GM12872 (cell line): ENCODE measurements at regions not wholly inside any gene's neighbourhood (a gene's known extent, or its start where the extent isn't known, plus 50 kb on each side); places are given as distances from the start of the nearest gene placed in this dataset.

ENCODE experiments used
- TF ChIP-seq, protein P1 (sequence below): IDR thresholded peaks from 3 replicates; pipeline ENCODE4 v1.5.1; 2011; ENCODE audit warnings: low read depth, mild to moderate bottlenecking, low read length, moderate library complexity; ENCODE audit not compliant: insufficient read depth

DNA sequence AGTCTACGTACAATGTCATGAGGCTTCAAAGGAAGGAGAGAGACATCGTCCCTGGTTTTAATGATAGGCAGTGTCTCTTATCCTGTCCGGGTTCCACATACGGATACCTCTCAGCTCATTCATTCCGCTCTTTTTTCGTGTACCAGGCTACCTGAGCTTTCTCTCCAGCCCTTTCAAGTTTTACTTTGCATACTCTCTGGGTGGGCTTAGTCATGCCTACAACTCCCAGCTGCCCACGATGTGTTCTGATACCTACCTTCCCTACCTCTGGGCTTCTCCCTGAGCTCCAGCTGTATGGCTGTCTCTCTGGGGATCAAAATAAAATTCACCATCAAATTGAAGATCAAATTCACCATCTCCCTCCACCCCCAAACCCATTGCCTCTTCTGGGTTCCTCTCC, 354.0 kb upstream of the EEF2KMT start:
- TF ChIP-seq, protein P1, sequence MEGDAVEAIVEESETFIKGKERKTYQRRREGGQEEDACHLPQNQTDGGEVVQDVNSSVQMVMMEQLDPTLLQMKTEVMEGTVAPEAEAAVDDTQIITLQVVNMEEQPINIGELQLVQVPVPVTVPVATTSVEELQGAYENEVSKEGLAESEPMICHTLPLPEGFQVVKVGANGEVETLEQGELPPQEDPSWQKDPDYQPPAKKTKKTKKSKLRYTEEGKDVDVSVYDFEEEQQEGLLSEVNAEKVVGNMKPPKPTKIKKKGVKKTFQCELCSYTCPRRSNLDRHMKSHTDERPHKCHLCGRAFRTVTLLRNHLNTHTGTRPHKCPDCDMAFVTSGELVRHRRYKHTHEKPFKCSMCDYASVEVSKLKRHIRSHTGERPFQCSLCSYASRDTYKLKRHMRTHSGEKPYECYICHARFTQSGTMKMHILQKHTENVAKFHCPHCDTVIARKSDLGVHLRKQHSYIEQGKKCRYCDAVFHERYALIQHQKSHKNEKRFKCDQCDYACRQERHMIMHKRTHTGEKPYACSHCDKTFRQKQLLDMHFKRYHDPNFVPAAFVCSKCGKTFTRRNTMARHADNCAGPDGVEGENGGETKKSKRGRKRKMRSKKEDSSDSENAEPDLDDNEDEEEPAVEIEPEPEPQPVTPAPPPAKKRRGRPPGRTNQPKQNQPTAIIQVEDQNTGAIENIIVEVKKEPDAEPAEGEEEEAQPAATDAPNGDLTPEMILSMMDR = no peak

DNA sequence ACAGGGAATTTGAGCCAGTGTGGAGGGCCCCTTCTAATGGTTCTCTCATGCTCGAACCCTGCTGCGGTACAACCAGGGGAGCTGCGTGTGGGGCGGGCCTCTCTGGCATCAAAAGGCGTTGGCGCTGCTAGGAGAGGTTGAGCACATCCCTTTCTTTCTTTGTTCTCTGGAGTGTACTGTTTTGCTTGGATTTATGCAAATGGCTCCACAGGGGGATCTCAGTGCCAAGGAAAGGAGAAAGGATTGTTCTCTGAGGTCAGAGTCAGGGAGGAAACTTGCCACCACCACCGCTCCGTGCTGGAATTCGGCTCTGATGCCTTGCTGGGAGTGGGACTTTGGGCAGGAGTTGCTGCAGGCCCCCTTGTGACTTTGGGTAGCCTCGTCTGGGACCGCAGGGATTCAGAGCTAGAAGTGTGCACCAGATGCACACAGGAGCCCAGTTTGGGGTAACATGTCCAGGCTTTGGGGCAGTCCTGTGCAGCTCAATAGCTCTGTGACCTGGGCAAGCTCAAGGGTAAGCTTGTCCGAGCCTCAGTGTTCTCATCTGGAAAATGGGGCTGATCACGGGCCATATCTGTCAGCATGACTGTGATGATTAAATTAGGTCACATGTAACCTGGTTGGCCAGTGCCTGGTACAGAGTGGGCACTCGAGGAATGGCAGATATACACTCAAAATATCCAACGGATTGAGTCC, 353.0 kb upstream of the EEF2KMT start:
- TF ChIP-seq, protein P1 = no peak

DNA sequence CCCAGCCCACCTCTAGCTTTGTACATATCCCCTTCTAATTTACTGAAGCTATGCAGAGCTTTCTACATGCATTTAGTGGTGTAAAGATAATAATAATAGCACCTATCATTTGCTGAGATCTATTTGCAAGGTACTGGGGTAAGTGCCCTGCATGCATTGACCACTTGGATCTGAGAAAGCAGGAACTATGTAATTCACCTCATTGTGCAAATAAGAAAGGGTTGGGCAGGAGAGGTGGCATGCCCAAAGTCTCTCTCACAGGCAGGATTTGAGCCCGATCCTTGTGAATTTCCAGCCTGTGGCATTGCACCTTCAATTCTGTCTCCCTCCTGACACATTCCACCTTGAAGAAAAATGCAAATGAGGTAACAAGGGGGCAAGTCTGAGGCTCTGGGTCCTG, 352.3 kb upstream of the EEF2KMT start:
- TF ChIP-seq, protein P1 = no peak

DNA sequence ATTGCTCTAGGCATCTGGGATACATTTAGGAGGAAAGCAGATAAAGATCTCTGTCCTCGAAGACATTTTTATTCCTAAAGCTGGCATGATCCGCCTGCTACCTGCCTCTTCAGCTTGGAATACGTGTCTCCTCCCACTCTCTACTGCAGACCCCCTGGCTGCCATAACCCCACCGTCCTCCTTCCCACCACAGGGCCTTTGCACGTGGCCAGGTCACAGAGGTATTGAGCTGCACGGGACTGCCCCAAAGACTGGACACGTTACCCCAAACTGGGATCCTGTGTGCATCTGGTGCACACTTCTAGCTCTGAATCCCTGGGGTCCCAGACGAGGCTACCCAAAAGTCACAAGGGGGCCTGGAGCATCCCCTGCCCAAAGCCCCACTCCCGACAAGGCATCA, 351.2 kb upstream of the EEF2KMT start:
- TF ChIP-seq, protein P1 = no peak

DNA sequence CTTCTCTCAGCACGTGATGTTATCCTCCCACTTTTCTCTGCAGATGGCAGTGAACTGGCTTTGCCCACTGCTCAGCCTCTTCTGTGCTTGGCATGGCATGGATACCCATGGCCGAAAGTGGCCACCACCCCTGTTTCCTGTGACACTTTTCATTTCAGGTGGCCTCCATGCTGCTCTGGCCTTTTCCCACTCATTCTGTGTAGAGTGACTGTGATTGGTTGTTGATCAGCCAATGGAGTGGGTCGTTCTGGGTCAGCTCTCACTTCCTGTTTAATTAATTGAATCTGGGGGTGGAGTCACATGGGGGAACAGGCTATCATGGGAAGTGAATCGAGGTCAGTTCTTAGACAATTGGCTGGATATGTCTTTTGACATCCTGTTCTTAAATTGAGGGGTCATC, 350.1 kb upstream of the EEF2KMT start:
- TF ChIP-seq, protein P1 = no peak

DNA sequence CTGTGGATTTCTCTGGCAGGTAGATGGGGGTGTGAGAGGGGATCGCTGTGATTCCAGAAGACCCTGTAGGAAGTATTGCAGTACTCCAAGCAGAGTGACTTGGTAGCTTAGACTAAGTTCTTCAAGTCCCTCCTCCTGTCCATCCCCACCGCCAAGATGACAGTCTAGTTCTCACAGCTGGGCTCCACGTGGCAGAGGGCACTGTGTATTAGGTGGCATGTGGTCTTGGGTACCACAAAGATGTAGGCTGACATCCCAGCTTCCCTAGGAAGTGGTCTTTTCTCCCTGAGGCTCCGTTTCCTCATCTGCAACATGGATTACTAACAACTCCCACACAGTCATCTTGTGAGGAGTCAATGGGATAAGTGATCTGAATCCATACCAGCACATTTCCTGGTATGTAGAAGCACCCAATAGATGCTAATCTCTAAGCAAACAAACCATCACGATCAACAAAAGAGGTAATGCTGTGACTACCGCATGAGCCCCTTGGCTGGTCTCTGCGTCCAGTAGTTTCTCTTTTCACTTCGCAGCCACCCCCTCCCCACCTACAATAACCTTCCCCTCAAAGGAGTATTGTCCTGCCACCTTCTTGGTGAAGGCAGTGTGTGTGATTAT, 349.1 kb upstream of the EEF2KMT start:
- TF ChIP-seq, protein P1 = no peak

DNA sequence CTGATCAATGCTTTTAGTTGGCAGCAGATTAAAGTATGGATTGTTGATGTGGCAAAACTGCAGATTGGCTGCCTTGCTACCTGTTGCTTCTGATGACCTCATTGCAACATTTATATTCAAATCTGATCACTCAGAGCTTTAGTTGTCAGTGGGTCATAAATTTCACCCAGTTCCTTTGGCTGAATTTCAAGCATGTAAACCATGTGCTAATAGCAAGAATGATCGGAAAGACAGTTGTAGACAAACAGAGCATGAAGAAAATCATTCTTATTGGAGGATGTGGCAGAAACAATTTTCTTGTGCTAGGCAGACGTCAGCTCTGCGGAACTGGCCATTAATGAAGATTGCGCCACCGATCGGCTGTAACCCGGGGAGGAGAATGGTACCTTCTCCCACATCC, 346.6 kb upstream of the EEF2KMT start:
- TF ChIP-seq, protein P1 = no peak
